Endothelial cell of umbilical vein (primary cell): ENCODE measurements at regions not wholly inside any gene's neighbourhood (a gene's known extent, or its start where the extent isn't known, plus 50 kb on each side); places are given as distances from the start of the nearest gene placed in this dataset.

Source experiments
- BruUV-seq: library from RNA; stranded (reverse); fragments of 400-500 nt; replicated peaks from 2 replicates; lab custom pipeline; 2021; lab: Mats Ljungman, UMichigan
- CTCF ChIA-PET: fragments of 300-600, 350-600 bp; sonication (Branson Sonifier 250); formaldehyde crosslinking; loops from one replicate; lab custom pipeline; 2021; ENCODE audit warnings: antibody characterized with exemption, inconsistent platforms; lab: Charles Lee
- POLR2A ChIA-PET: fragments of 300-600, 350-600 bp; sonication (Branson Sonifier 250); formaldehyde crosslinking; loops from one replicate; lab custom pipeline; 2021; ENCODE audit warnings: antibody characterized with exemption, inconsistent platforms; lab: Charles Lee
- DNase-seq: peaks from one replicate; pipeline ENCODE4 v3.0.0-alpha.2; 2011; ENCODE audit warnings: low read depth, low spot score
- FAIRE-seq: peaks from 2 replicates; lab custom pipeline; 2011; peaks lifted over from hg19 to GRCh38; lab: Jason Lieb, UNC
- H2AFZ ChIP-seq: 2 replicates; pipeline ENCODE4 v1.6.0; 2012; ENCODE audit warnings: low read depth, low read length, control low read depth, inconsistent platforms
- H3K27ac ChIP-seq: 2 replicates; pipeline ENCODE4 v1.5.1; 2011; ENCODE audit warnings: low read depth, mild to moderate bottlenecking, control low read depth, low read length, moderate library complexity; ENCODE audit not compliant: insufficient read depth
- H3K27me3 ChIP-seq, 2 experiments: 2 replicates each; pipeline versions ENCODE4 v1.6.0 to v1.6.1; 2011; ENCODE audit warnings: low read length in 2 of 2, mixed read lengths in 1 of 2; ENCODE audit not compliant: control insufficient read depth in 2 of 2, insufficient read depth in 2 of 2
- H3K36me3 ChIP-seq, 2 experiments: 2 replicates in 1 of 2; 3 replicates in 1 of 2; pipeline ENCODE4 v1.5.1; 2011; ENCODE audit warnings: low read length in 2 of 2, mild to moderate bottlenecking in 1 of 2, moderate library complexity in 1 of 2; ENCODE audit not compliant: control insufficient read depth in 2 of 2, insufficient read depth in 2 of 2; ENCODE audit errors: extremely low read depth in 1 of 2
- H3K4me1 ChIP-seq: 3 replicates; pipeline ENCODE4 v1.5.1; 2011; ENCODE audit warnings: mild to moderate bottlenecking, low read length; ENCODE audit not compliant: control insufficient read depth, insufficient read depth; ENCODE audit errors: extremely low read depth
- H3K4me2 ChIP-seq: 2 replicates; pipeline ENCODE4 v1.6.1; 2011; ENCODE audit warnings: low read length, control low read depth, mixed read lengths; ENCODE audit not compliant: insufficient read depth
- H3K4me3 ChIP-seq, 3 experiments: fragments of 200-600 bp in 1 of 3; sonication (generic), shearing (Covaris generic) in 1 of 3; replicated peaks in 1 of 3; 2 replicates each; pipeline ENCODE4 v1.5.1; 2011 to 2016; ENCODE audit warnings: control low read depth in 3 of 3, low read length in 3 of 3, mild to moderate bottlenecking in 2 of 3, inconsistent platforms in 1 of 3, low read depth in 1 of 3, moderate library complexity in 1 of 3; ENCODE audit not compliant: insufficient read depth in 1 of 3
- H3K79me2 ChIP-seq: 2 replicates; pipeline ENCODE4 v1.6.0; 2012; ENCODE audit warnings: low read length, inconsistent platforms; ENCODE audit not compliant: control insufficient read depth, insufficient read depth
- H3K9ac ChIP-seq: replicated peaks from 2 replicates; pipeline ENCODE3; 2011; ENCODE audit warnings: low read length, control low read depth; ENCODE audit not compliant: insufficient read depth; ENCODE audit errors: extremely low read depth
- H3K9me1 ChIP-seq: replicated peaks from 3 replicates; pipeline ENCODE4 v1.6.0; 2011; ENCODE audit warnings: mild to moderate bottlenecking, low read length; ENCODE audit not compliant: control insufficient read depth, insufficient read depth; ENCODE audit errors: extremely low read depth
- H3K9me3 ChIP-seq: replicated peaks from 2 replicates; pipeline ENCODE4 v1.5.1; 2012; ENCODE audit warnings: low read length, inconsistent platforms; ENCODE audit not compliant: control insufficient read depth, insufficient read depth
- H4K20me1 ChIP-seq: replicated peaks from 2 replicates; pipeline ENCODE3; 2011; ENCODE audit warnings: mild to moderate bottlenecking, low read length; ENCODE audit not compliant: control insufficient read depth, insufficient read depth; ENCODE audit errors: extremely low read depth
- EZH2 ChIP-seq: IDR thresholded peaks from 2 replicates; pipeline ENCODE4 v1.6.1; 2012; ENCODE audit warnings: borderline replicate concordance, low read depth, mild to moderate bottlenecking, moderate library complexity, low read length, inconsistent platforms; ENCODE audit not compliant: severe bottlenecking
- FOS ChIP-seq: IDR thresholded peaks from 2 replicates; pipeline ENCODE4 v1.6.1; 2011; ENCODE audit warnings: mild to moderate bottlenecking, low read length, moderate library complexity, borderline replicate concordance; ENCODE audit not compliant: insufficient read depth
- GATA2 ChIP-seq: IDR thresholded peaks from 2 replicates; pipeline ENCODE4 v1.7.0; 2011; ENCODE audit warnings: low read depth, mild to moderate bottlenecking, moderate library complexity, mixed read lengths, low read length; ENCODE audit not compliant: insufficient read length, insufficient read depth
- JUN ChIP-seq: IDR thresholded peaks from 2 replicates; pipeline ENCODE4 v1.6.1; 2011; ENCODE audit warnings: borderline replicate concordance, low read depth; ENCODE audit not compliant: insufficient read length, insufficient read depth
- MYC ChIP-seq: IDR thresholded peaks from one replicate; pipeline ENCODE4 v1.6.1; 2011; ENCODE audit warnings: mild to moderate bottlenecking, low read depth, low read length
- POLR2A ChIP-seq: IDR thresholded peaks from 2 replicates; pipeline ENCODE4 v1.6.1; 2012; ENCODE audit warnings: low read depth, mild to moderate bottlenecking, control low read depth, low read length
- POLR2AphosphoS5 ChIP-seq: IDR thresholded peaks from 2 replicates; pipeline ENCODE4 v1.6.1; 2012; ENCODE audit warnings: low read depth, mild to moderate bottlenecking, control low read depth, low read length, moderate library complexity; ENCODE audit not compliant: insufficient read depth
- dilution Hi-C: fragments of 300-500 bp; cut with MboI; formaldehyde crosslinking; loops from one replicate; pipeline ENCODE4 v1.15.0; 2019; ENCODE audit warnings: low sequenced_read_pairs; ENCODE audit not compliant: extremely low pct_ligation_motif_present
- intact Hi-C: fragments of 100-400 bp; cut with micrococcal nuclease; formaldehyde crosslinking; loops from one replicate; pipeline ENCODE4 v1.10.0; 2022
- TF ChIP-seq, protein P1 (sequence below), 2 donors: IDR thresholded peaks; 1 replicate in 1 of 2; 2 replicates in 1 of 2; pipeline ENCODE4 v1.5.1; 2011; ENCODE audit warnings: low read length in 2 of 2, mild to moderate bottlenecking in 2 of 2, moderate library complexity in 2 of 2, control low read depth in 1 of 2, inconsistent platforms in 1 of 2, low read depth in 1 of 2; ENCODE audit not compliant: insufficient read depth in 1 of 2; ENCODE audit errors: extremely low read depth in 1 of 2
- TF ChIP-seq, protein P2 (sequence below): IDR thresholded peaks from 2 replicates; pipeline ENCODE4 v1.6.1; 2011; ENCODE audit not compliant: insufficient read depth, insufficient read length

DNA sequence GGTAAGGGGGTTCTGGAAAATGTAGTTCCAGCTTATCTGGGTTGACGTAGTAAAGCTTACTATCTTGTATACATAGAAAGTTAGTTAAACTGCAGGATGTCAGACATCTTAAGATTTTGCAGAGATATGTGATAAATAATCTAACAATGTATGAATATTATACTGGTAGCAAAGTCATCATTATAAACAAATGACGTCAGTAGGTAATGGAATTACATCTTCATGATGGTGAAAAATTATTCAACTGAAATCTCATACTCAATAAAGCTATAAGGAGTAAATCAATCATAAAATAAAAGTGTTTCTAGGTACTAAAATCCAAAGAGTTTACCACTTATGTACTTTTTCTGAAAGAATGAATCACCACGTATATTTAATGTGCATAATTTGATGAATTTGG lies 217.3 kb upstream of the CDH10 start:
- Histone ChIP-seq H3K27me3 (no peaks in the 10 kb centered on the region), H3K9me3 (peaks cover 7% of the 10 kb centered on the region), H3K9ac (no peak overlapping the region), H3K4me3 (no peak overlapping the region), H3K36me3 (no peaks in the 10 kb centered on the region), H3K4me1 (no peaks in the 10 kb centered on the region), H3K27ac (no peak overlapping the region), H4K20me1 (no peaks in the 10 kb centered on the region), H3K79me2 (no peaks in the 10 kb centered on the region), H3K4me2 (no peak overlapping the region), H3K9me1 (no peaks in the 10 kb centered on the region), H2AFZ (no peak overlapping the region)
- BruUV-seq: no TSS peak
- ChIA-PET POLR2A (no interaction called here), CTCF (no interaction called here)
- no peak for FAIRE-seq
- no peak for TF ChIP-seq EZH2
- TF ChIP-seq GATA2: no peak
- TF ChIP-seq JUN: no peak
- no peak for TF ChIP-seq MYC
- TF ChIP-seq, protein P1, sequence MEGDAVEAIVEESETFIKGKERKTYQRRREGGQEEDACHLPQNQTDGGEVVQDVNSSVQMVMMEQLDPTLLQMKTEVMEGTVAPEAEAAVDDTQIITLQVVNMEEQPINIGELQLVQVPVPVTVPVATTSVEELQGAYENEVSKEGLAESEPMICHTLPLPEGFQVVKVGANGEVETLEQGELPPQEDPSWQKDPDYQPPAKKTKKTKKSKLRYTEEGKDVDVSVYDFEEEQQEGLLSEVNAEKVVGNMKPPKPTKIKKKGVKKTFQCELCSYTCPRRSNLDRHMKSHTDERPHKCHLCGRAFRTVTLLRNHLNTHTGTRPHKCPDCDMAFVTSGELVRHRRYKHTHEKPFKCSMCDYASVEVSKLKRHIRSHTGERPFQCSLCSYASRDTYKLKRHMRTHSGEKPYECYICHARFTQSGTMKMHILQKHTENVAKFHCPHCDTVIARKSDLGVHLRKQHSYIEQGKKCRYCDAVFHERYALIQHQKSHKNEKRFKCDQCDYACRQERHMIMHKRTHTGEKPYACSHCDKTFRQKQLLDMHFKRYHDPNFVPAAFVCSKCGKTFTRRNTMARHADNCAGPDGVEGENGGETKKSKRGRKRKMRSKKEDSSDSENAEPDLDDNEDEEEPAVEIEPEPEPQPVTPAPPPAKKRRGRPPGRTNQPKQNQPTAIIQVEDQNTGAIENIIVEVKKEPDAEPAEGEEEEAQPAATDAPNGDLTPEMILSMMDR (IDR thresholded peaks at IDR 0.05; ENCODE audit: extremely low read depth in 1 of 2, insufficient read depth in 1 of 2, low read depth in 1 of 2, low read length in 2 of 2): no peak
- no peak for DNase-seq
- intact Hi-C loops (no loop called here), dilution Hi-C loops (no loop called here)

DNA sequence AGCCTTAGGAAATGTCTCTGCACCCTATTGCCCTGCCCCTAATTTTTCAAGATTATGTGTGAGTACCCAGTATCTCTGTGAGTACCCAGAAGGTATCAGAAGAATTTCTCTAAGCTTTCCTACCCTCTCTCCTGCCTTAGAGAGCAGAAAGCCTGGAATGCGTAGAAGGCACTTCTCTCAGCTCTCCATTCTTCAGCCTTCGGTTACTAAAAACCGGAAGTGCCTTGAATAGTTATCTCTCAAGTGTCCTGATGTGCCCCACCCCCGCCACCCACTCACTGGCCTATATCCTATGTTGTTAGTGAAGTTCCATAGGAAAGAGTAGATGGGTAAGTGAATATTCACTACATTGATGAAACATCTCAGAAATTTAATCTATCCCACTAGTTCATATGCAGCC lies 210.7 kb upstream of the CDH10 start:
- TF ChIP-seq POLR2AphosphoS5: no peak
- no peak for TF ChIP-seq EZH2
- no peak for TF ChIP-seq MYC
- TF ChIP-seq FOS: no peak
- TF ChIP-seq JUN: no peak
- no peak for TF ChIP-seq POLR2A
- TF ChIP-seq, protein P1 (IDR thresholded peaks at IDR 0.05; ENCODE audit: extremely low read depth in 1 of 2, insufficient read depth in 1 of 2, low read depth in 1 of 2, low read length in 2 of 2): no peak
- TF ChIP-seq, protein P2, sequence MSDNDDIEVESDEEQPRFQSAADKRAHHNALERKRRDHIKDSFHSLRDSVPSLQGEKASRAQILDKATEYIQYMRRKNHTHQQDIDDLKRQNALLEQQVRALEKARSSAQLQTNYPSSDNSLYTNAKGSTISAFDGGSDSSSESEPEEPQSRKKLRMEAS: no peak
- no peak for TF ChIP-seq GATA2
- dilution Hi-C loops: no loop called here
- intact Hi-C loops: no loop called here
- no peak for DNase-seq
- FAIRE-seq: no peak
- no peak overlapping the region for H3K27ac ChIP-seq
- no peak overlapping the region for H3K9ac ChIP-seq
- POLR2A ChIA-PET: no interaction called here
- H3K27me3 ChIP-seq: no peaks in the 10 kb centered on the region
- H3K4me1 ChIP-seq: no peaks in the 10 kb centered on the region
- H3K9me1 ChIP-seq: no peaks in the 10 kb centered on the region
- no peak overlapping the region for H2AFZ ChIP-seq
- no peak overlapping the region for H3K4me2 ChIP-seq
- BruUV-seq: no TSS peak
- H3K9me3 ChIP-seq: peaks cover 1% of the 10 kb centered on the region
- no peaks in the 10 kb centered on the region for H4K20me1 ChIP-seq
- CTCF ChIA-PET: no interaction called here
- H3K79me2 ChIP-seq: no peaks in the 10 kb centered on the region
- no peaks in the 10 kb centered on the region for H3K36me3 ChIP-seq
- H3K4me3 ChIP-seq: no peak overlapping the region
